Endothelial cell (in vitro differentiated cells): ENCODE measurements at regions not wholly inside any gene's neighbourhood (a gene's known extent, or its start where the extent isn't known, plus 50 kb on each side); places are given as distances from the start of the nearest gene placed in this dataset.

Source experiments
- DNase-seq: peaks from one replicate; pipeline ENCODE4 v3.0.0; 2021; ENCODE audit warnings: low spot score
- H3K27ac Mint-ChIP-seq: one replicate; pipeline ENCODE4 v1.8.0; 2021; ENCODE audit warnings: mixed read lengths, inconsistent platforms; ENCODE audit not compliant: unreplicated experiment
- H3K27me3 Mint-ChIP-seq: one replicate; pipeline ENCODE4 v1.8.0; 2021; ENCODE audit warnings: mild to moderate bottlenecking, moderate library complexity, mixed read lengths, inconsistent platforms; ENCODE audit not compliant: unreplicated experiment
- H3K36me3 Mint-ChIP-seq: one replicate; pipeline ENCODE4 v1.8.0; 2021; ENCODE audit warnings: mild to moderate bottlenecking, low read depth, mixed read lengths, inconsistent platforms; ENCODE audit not compliant: unreplicated experiment
- H3K4me1 Mint-ChIP-seq: one replicate; pipeline ENCODE4 v1.8.0; 2021; ENCODE audit warnings: mild to moderate bottlenecking, mixed read lengths, inconsistent platforms; ENCODE audit not compliant: unreplicated experiment
- H3K4me3 Mint-ChIP-seq: one replicate; pipeline ENCODE4 v1.8.0; 2021; ENCODE audit warnings: mild to moderate bottlenecking, mixed read lengths, inconsistent platforms; ENCODE audit not compliant: unreplicated experiment
- H3K9me3 Mint-ChIP-seq: one replicate; pipeline ENCODE4 v1.8.0; 2021; ENCODE audit warnings: mixed read lengths, inconsistent platforms; ENCODE audit not compliant: unreplicated experiment
- TF ChIP-seq, protein P1 (sequence below): fragments of 200-600 bp; sonication (generic); IDR thresholded peaks from one replicate; pipeline ENCODE4 v1.5.0; 2021; ENCODE audit warnings: antibody characterized with exemption; ENCODE audit not compliant: unreplicated experiment

DNA sequence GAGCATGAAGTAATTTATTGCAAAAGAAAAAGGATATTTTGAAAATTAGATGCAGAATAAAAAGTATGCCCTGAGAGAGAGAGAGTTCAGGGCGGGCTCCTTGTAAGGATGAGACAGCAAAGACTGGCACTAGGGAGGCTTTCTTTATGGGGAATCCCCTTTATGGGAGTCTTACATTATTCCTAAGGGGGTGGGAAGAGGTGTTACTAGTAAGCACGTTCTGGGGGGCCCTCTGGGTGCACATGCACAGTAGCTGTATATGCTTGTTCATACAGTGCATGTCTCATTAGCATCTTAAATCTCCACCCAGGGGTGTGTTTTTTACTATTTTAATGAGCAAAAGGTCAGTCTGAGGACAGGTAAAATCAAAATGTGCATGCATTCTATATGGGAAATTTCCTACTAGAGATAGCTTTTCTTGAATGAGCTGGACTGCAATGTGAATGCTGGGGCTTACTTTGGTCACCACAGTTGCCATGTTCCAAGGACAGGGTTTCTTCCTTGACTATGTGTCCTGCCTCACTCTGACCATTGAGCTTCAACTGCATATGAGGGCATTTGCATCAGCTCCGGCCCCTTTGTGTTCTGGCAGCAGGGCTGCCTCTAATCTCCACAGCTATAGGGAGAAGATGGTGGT lies 614.1 kb downstream of the NUF2 start:
- DNase-seq, result no peak
- H3K36me3 Mint-ChIP-seq, result no peaks in the 10 kb centered on the region
- H3K4me3 Mint-ChIP-seq, result no peak overlapping the region
- no peaks in the 10 kb centered on the region for H3K27me3 Mint-ChIP-seq
- TF ChIP-seq, protein P1, sequence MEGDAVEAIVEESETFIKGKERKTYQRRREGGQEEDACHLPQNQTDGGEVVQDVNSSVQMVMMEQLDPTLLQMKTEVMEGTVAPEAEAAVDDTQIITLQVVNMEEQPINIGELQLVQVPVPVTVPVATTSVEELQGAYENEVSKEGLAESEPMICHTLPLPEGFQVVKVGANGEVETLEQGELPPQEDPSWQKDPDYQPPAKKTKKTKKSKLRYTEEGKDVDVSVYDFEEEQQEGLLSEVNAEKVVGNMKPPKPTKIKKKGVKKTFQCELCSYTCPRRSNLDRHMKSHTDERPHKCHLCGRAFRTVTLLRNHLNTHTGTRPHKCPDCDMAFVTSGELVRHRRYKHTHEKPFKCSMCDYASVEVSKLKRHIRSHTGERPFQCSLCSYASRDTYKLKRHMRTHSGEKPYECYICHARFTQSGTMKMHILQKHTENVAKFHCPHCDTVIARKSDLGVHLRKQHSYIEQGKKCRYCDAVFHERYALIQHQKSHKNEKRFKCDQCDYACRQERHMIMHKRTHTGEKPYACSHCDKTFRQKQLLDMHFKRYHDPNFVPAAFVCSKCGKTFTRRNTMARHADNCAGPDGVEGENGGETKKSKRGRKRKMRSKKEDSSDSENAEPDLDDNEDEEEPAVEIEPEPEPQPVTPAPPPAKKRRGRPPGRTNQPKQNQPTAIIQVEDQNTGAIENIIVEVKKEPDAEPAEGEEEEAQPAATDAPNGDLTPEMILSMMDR, result no peak
- no peak overlapping the region for H3K27ac Mint-ChIP-seq
- no peaks in the 10 kb centered on the region for H3K9me3 Mint-ChIP-seq
- peaks cover 10% of the 10 kb centered on the region for H3K4me1 Mint-ChIP-seq

GRCh38 chr1:163959622-163960021 lies 599.4 kb upstream of the PBX1 start:
- no peaks in the 10 kb centered on the region for H3K4me1 Mint-ChIP-seq
- H3K27me3 Mint-ChIP-seq, result peaks cover 2% of the 10 kb centered on the region
- H3K9me3 Mint-ChIP-seq, result peaks cover 11% of the 10 kb centered on the region
- H3K4me3 Mint-ChIP-seq, result no peak overlapping the region
- H3K36me3 Mint-ChIP-seq, result no peaks in the 10 kb centered on the region
- H3K27ac Mint-ChIP-seq, result no peak overlapping the region
- DNase-seq, result no peak
- TF ChIP-seq, protein P1, result no peak

- H3K27me3 Mint-ChIP-seq, result peaks cover 2% of the 10 kb centered on the region
- H3K4me3 Mint-ChIP-seq, result no peak overlapping the region
- no peak overlapping the region for H3K27ac Mint-ChIP-seq
- no peaks in the 10 kb centered on the region for H3K4me1 Mint-ChIP-seq
- H3K36me3 Mint-ChIP-seq, result no peaks in the 10 kb centered on the region
- DNase-seq, result no peak
- no peaks in the 10 kb centered on the region for H3K9me3 Mint-ChIP-seq
- TF ChIP-seq, protein P1, result no peak
Observed at GRCh38 chr1:163970151-163970550, 588.8 kb upstream of the PBX1 start.

- Mint-ChIP-seq H3K27me3 (peaks cover 2% of the 10 kb centered on the region), H3K36me3 (no peaks in the 10 kb centered on the region), H3K27ac (no peak overlapping the region), H3K4me3 (no peak overlapping the region), H3K4me1 (no peaks in the 10 kb centered on the region), H3K9me3 (no peaks in the 10 kb centered on the region)
- TF ChIP-seq, protein P1, result no peak
- no peak for DNase-seq
Observed at GRCh38 chr1:163970699-163971098, 588.3 kb upstream of the PBX1 start.

- TF ChIP-seq, protein P1, result no peak
- no peak for DNase-seq
- Mint-ChIP-seq H3K27me3 (peaks cover 2% of the 10 kb centered on the region), H3K4me1 (no peaks in the 10 kb centered on the region), H3K36me3 (no peaks in the 10 kb centered on the region), H3K27ac (no peak overlapping the region), H3K4me3 (no peak overlapping the region), H3K9me3 (no peaks in the 10 kb centered on the region)
Observed at GRCh38 chr1:163973586-163973985, 585.4 kb upstream of the PBX1 start.
